Mesothelial cell of epicardium (in vitro differentiated cells): ENCODE measurements at regions not wholly inside any gene's neighbourhood (a gene's known extent, or its start where the extent isn't known, plus 50 kb on each side); places are given as distances from the start of the nearest gene placed in this dataset.

ENCODE experiments used
- DNase-seq, 2 experiments: peaks; one replicate each; pipeline ENCODE4 v3.0.0; 2021; ENCODE audit warnings: low spot score in 2 of 2; ENCODE audit not compliant: unreplicated experiment in 2 of 2
- H3K27ac Mint-ChIP-seq: 2 replicates; pipeline ENCODE4 v1.8.0; 2021; ENCODE audit warnings: mixed read lengths
- H3K27me3 Mint-ChIP-seq: 2 replicates; pipeline ENCODE4 v1.8.0; 2021; ENCODE audit warnings: low read depth, mixed read lengths
- H3K36me3 Mint-ChIP-seq: 2 replicates; pipeline ENCODE4 v1.8.0; 2021; ENCODE audit warnings: mixed read lengths
- H3K4me1 Mint-ChIP-seq: 2 replicates; pipeline ENCODE4 v1.8.0; 2021; ENCODE audit warnings: mixed read lengths
- H3K4me3 Mint-ChIP-seq: 2 replicates; pipeline ENCODE4 v1.8.0; 2021; ENCODE audit warnings: mild to moderate bottlenecking, moderate library complexity, mixed read lengths
- H3K9me3 Mint-ChIP-seq: 2 replicates; pipeline ENCODE4 v1.8.0; 2021; ENCODE audit warnings: mixed read lengths
- CTCF ChIP-seq: fragments of 200-600 bp; sonication (generic); IDR thresholded peaks from one replicate; pipeline ENCODE4 v1.5.0; 2021; ENCODE audit warnings: antibody characterized with exemption; ENCODE audit not compliant: unreplicated experiment

DNA sequence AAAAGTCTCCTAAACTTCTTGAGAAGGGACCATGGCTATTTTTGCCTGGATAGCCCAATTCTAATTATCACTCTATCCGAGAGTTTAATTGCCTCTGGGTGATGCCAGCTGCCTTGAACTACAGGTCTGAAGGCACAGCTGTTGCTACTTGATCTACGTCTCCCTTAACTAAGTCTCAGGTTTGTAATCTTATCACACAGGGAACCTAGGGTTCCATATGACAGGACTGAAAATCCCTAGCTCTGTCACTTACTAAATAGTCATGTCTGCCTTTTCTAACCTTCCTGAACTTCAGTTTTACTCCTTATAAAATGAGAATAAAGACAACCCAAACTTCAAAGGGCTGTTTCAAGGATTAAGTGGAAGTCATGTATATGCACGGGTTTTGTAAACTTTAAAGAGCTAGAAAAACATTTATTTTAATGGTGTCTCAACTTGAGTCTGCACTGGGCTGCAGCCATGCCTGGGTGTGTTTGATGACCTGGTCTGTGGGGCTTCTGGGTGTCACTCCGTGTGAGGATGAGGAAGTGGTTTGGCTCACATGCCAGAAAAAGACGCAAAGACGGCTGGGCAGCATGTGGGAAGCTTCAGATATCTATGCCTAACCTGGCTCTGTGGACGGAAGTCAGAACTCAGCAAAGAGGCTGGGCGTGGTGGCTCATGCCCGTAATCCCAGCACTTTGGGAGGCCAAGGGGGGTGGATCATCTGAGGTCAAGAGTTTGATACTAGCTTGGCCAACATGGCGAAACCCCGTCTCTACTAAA, 129.3 kb upstream of the SLC44A1 start:
- Mint-ChIP-seq H3K9me3 (no peaks in the 10 kb centered on the region), H3K4me1 (peaks cover 14% of the 10 kb centered on the region), H3K27ac (peak overlapping the region; percentile 47), H3K36me3 (no peaks in the 10 kb centered on the region), H3K4me3 (no peak overlapping the region), H3K27me3 (no peaks in the 10 kb centered on the region)
- no peak for DNase-seq
- no peak for TF ChIP-seq CTCF

DNA sequence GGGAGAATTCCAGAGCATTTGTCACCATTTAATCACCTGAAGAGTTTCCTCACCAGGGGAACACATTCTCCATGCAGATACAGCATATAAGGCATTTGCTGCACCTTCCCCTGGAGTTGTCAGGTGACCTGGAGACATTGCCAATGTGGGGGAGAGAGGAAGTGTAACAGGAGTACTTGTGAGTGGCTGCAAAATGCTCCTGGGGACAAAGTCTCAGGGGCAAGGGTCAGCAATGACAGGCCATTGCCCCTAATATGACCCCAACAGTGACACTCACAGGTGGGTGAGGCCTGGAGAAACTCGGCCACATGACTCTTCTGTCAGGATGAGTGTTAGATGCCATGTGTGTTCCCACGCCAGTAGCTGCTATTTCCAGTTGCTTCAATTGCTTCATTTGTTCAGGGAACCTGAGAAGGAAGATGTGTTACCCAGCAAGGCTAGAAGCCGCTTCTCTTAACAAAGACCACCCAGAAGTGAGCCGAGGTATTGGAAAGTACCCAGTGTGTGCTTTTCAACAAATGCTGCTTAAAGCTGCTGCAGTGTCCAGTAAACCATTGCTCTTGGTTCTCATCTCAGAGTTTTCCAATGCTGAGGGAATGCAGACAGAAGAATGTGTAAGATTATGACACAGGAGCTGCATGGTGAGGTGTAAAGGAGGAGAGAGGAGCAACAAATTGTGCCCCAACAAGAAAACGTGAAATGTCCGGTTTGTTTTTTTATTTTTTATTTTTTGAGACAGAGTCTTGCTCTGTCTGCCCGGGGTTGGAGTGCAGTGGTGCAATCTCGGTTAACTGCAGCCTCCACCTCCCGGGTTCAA, 128.2 kb upstream of the SLC44A1 start:
- Mint-ChIP-seq H3K36me3 (no peaks in the 10 kb centered on the region), H3K4me1 (peaks cover 14% of the 10 kb centered on the region), H3K4me3 (no peak overlapping the region), H3K9me3 (no peaks in the 10 kb centered on the region), H3K27me3 (no peaks in the 10 kb centered on the region), H3K27ac (peak overlapping the region; percentile 4)
- no peak for TF ChIP-seq CTCF
- DNase-seq: no peak

DNA sequence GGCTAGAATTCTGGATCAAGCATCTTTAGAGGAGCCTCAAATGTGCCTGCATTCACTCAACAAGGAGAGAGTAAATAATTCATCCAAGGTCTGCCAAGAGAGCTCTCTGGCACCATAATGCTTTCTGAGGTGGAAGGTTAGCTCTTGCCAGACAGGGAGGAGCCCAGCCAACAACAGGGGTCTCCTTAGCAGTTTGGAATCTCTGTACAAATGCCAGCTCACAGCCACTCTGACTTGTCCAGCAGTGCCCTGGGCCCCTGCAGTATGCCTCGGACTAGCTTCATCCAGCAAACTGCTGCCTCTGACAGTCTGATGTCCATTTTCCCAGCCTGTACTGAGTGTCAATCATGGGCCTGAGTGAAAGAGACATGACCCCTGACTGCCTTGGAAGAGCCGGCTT, 127.2 kb upstream of the SLC44A1 start:
- H3K4me1 Mint-ChIP-seq: peaks cover 17% of the 10 kb centered on the region
- no peaks in the 10 kb centered on the region for H3K27me3 Mint-ChIP-seq
- peaks cover 4% of the 10 kb centered on the region for H3K9me3 Mint-ChIP-seq
- DNase-seq: no peak
- H3K27ac Mint-ChIP-seq: no peak overlapping the region
- no peak overlapping the region for H3K4me3 Mint-ChIP-seq
- no peaks in the 10 kb centered on the region for H3K36me3 Mint-ChIP-seq
- no peak for TF ChIP-seq CTCF

DNA sequence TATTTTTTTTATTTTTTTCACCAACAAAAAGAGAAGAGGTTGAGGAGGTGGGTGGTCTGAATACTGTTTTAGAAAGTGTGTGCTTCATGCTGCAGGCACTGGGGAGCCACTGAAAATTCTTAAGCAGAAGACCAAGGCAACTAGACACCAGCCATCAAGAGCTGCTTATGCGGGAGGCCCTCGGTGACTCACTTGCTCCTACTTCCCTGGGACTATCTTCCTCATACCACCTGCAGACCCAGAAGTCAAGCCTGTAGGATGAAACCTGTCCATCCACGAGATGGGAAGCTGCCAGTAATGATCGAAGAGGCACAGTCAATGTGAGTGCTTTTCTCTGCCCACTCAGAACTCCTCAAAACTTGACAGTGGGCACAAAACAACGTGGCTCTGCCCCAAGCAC, 125.8 kb upstream of the SLC44A1 start:
- Mint-ChIP-seq H3K9me3 (peaks cover 4% of the 10 kb centered on the region), H3K4me1 (peaks cover 17% of the 10 kb centered on the region), H3K4me3 (no peak overlapping the region), H3K36me3 (no peaks in the 10 kb centered on the region), H3K27ac (no peak overlapping the region), H3K27me3 (no peaks in the 10 kb centered on the region)
- TF ChIP-seq CTCF: no peak
- DNase-seq: no peak

- Mint-ChIP-seq H3K4me3 (no peak overlapping the region), H3K27me3 (no peaks in the 10 kb centered on the region), H3K4me1 (peaks cover 17% of the 10 kb centered on the region), H3K27ac (no peak overlapping the region), H3K9me3 (peaks cover 4% of the 10 kb centered on the region), H3K36me3 (no peaks in the 10 kb centered on the region)
- no peak for DNase-seq
- TF ChIP-seq CTCF: no peak
Measured at GRCh38 chr9:105119156-105119555, 125.3 kb upstream of the SLC44A1 start.
